Mesothelial cell of epicardium (in vitro differentiated cells): ENCODE measurements at regions not wholly inside any gene's neighbourhood (a gene's known extent, or its start where the extent isn't known, plus 50 kb on each side); places are given as distances from the start of the nearest gene placed in this dataset.

Source experiments
- DNase-seq, 2 experiments: peaks; one replicate each; pipeline ENCODE4 v3.0.0; 2021; ENCODE audit warnings: low spot score in 2 of 2; ENCODE audit not compliant: unreplicated experiment in 2 of 2
- H3K27ac Mint-ChIP-seq: 2 replicates; pipeline ENCODE4 v1.8.0; 2021; ENCODE audit warnings: mixed read lengths
- H3K27me3 Mint-ChIP-seq: 2 replicates; pipeline ENCODE4 v1.8.0; 2021; ENCODE audit warnings: low read depth, mixed read lengths
- H3K36me3 Mint-ChIP-seq: 2 replicates; pipeline ENCODE4 v1.8.0; 2021; ENCODE audit warnings: mixed read lengths
- H3K4me1 Mint-ChIP-seq: 2 replicates; pipeline ENCODE4 v1.8.0; 2021; ENCODE audit warnings: mixed read lengths
- H3K4me3 Mint-ChIP-seq: 2 replicates; pipeline ENCODE4 v1.8.0; 2021; ENCODE audit warnings: mild to moderate bottlenecking, moderate library complexity, mixed read lengths
- H3K9me3 Mint-ChIP-seq: 2 replicates; pipeline ENCODE4 v1.8.0; 2021; ENCODE audit warnings: mixed read lengths
- CTCF ChIP-seq: fragments of 200-600 bp; sonication (generic); IDR thresholded peaks from one replicate; pipeline ENCODE4 v1.5.0; 2021; ENCODE audit warnings: antibody characterized with exemption; ENCODE audit not compliant: unreplicated experiment

GRCh38 chr20:7178004-7178403 lies 410.5 kb downstream of the BMP2 start:
- no peak for TF ChIP-seq CTCF
- H3K9me3 Mint-ChIP-seq = peaks cover 32% of the 10 kb centered on the region
- H3K27ac Mint-ChIP-seq = no peak overlapping the region
- no peaks in the 10 kb centered on the region for H3K36me3 Mint-ChIP-seq
- H3K4me1 Mint-ChIP-seq = no peaks in the 10 kb centered on the region
- DNase-seq = no peak
- H3K4me3 Mint-ChIP-seq = no peak overlapping the region
- H3K27me3 Mint-ChIP-seq = no peaks in the 10 kb centered on the region

GRCh38 chr20:7180256-7181045 lies 413.0 kb downstream of the BMP2 start:
- H3K4me3 Mint-ChIP-seq = no peak overlapping the region
- H3K27ac Mint-ChIP-seq = no peak overlapping the region
- no peak for DNase-seq
- no peaks in the 10 kb centered on the region for H3K36me3 Mint-ChIP-seq
- peaks cover 32% of the 10 kb centered on the region for H3K9me3 Mint-ChIP-seq
- no peak for TF ChIP-seq CTCF
- H3K27me3 Mint-ChIP-seq = peaks cover 1% of the 10 kb centered on the region
- H3K4me1 Mint-ChIP-seq = no peaks in the 10 kb centered on the region

- no peaks in the 10 kb centered on the region for H3K36me3 Mint-ChIP-seq
- no peak overlapping the region for H3K4me3 Mint-ChIP-seq
- H3K4me1 Mint-ChIP-seq = no peaks in the 10 kb centered on the region
- H3K9me3 Mint-ChIP-seq = no peaks in the 10 kb centered on the region
- peaks cover 8% of the 10 kb centered on the region for H3K27me3 Mint-ChIP-seq
- no peak for TF ChIP-seq CTCF
- H3K27ac Mint-ChIP-seq = no peak overlapping the region
- DNase-seq = no peak
Measured at GRCh38 chr20:7189231-7189630, 421.7 kb downstream of the BMP2 start.

GRCh38 chr20:7193681-7194080 lies 426.2 kb downstream of the BMP2 start:
- TF ChIP-seq CTCF = no peak
- no peak overlapping the region for H3K4me3 Mint-ChIP-seq
- no peak overlapping the region for H3K27ac Mint-ChIP-seq
- no peak for DNase-seq
- no peaks in the 10 kb centered on the region for H3K36me3 Mint-ChIP-seq
- H3K9me3 Mint-ChIP-seq = no peaks in the 10 kb centered on the region
- H3K27me3 Mint-ChIP-seq = peaks cover 8% of the 10 kb centered on the region
- no peaks in the 10 kb centered on the region for H3K4me1 Mint-ChIP-seq

GRCh38 chr20:7195704-7196103 lies 428.2 kb downstream of the BMP2 start:
- Mint-ChIP-seq H3K4me3 (no peak overlapping the region), H3K4me1 (no peaks in the 10 kb centered on the region), H3K27ac (no peak overlapping the region), H3K9me3 (no peaks in the 10 kb centered on the region), H3K36me3 (no peaks in the 10 kb centered on the region), H3K27me3 (peaks cover 5% of the 10 kb centered on the region)
- no peak for DNase-seq
- TF ChIP-seq CTCF = no peak
